WTC11 (cell line): ENCODE measurements at regions not wholly inside any gene's neighbourhood (a gene's known extent, or its start where the extent isn't known, plus 50 kb on each side); places are given as distances from the start of the nearest gene placed in this dataset.

ENCODE experiments used
- ATAC-seq: fragments of 200-7000 bp; cut with Tn5 transposase; 2 replicates; pipeline ENCODE4 v1.10.0; 2021; ENCODE audit warnings: mild to moderate bottlenecking, moderate library complexity
- CTCF ChIA-PET: fragments of 300-600 bp; sonication (Branson Sonifier 250); formaldehyde crosslinking; loops from one replicate; lab custom pipeline; 2021; ENCODE audit warnings: antibody characterized with exemption; lab: Charles Lee
- POLR2A ChIA-PET: fragments of 350-600 bp; sonication (Branson Sonifier 250); formaldehyde crosslinking; loops from one replicate; lab custom pipeline; 2021; ENCODE audit warnings: antibody characterized with exemption; lab: Charles Lee
- DNase-seq: peaks from one replicate; pipeline ENCODE4 v3.0.0; 2021; ENCODE audit warnings: low spot score
- H3K27ac Mint-ChIP-seq: 2 replicates; pipeline ENCODE4 v1.8.0; 2021; ENCODE audit warnings: mixed read lengths
- H3K27me3 Mint-ChIP-seq: 2 replicates; pipeline ENCODE4 v1.8.0; 2021; ENCODE audit warnings: low read depth, mild to moderate bottlenecking, moderate library complexity, mixed read lengths
- H3K36me3 Mint-ChIP-seq: 2 replicates; pipeline ENCODE4 v1.8.0; 2021; ENCODE audit warnings: mixed read lengths
- H3K4me1 Mint-ChIP-seq: 2 replicates; pipeline ENCODE4 v1.8.0; 2022; ENCODE audit warnings: mixed read lengths
- H3K4me3 Mint-ChIP-seq: 2 replicates; pipeline ENCODE4 v1.8.0; 2021; ENCODE audit warnings: mild to moderate bottlenecking, moderate library complexity, mixed read lengths
- H3K9me3 Mint-ChIP-seq: 2 replicates; pipeline ENCODE4 v1.8.0; 2021; ENCODE audit warnings: mixed read lengths
- ATF3 ChIP-seq: sonication (generic); formaldehyde crosslinking; conservative IDR thresholded peaks from 2 replicates; pipeline ENCODE4 v1.8.1; 2022; ENCODE audit warnings: mild to moderate bottlenecking, missing genetic modification reagents
- CREB1 ChIP-seq: sonication (generic); formaldehyde crosslinking; IDR thresholded peaks from 2 replicates; pipeline ENCODE4 v1.8.0; 2023; ENCODE audit warnings: mild to moderate bottlenecking, missing genetic modification reagents
- E2F1 ChIP-seq: sonication (generic); formaldehyde crosslinking; IDR thresholded peaks from 2 replicates; pipeline ENCODE4 v1.8.0; 2022; ENCODE audit warnings: mild to moderate bottlenecking, missing genetic modification reagents
- ELF4 ChIP-seq: sonication (generic); formaldehyde crosslinking; IDR thresholded peaks from 2 replicates; pipeline ENCODE4 v1.8.1; 2022; ENCODE audit warnings: low read depth, mild to moderate bottlenecking, moderate library complexity, missing genetic modification reagents
- ERG ChIP-seq: fragments of 250-450 bp; sonication (Bioruptor Pico); IDR thresholded peaks from 2 replicates; pipeline ENCODE4 v1.8.0; 2021; ENCODE audit warnings: mild to moderate bottlenecking
- GTF2I ChIP-seq: fragments of 250-450 bp; sonication (Bioruptor Pico); conservative IDR thresholded peaks from 2 replicates; pipeline ENCODE4 v1.4.0; 2021; ENCODE audit warnings: mild to moderate bottlenecking
- MXD4 ChIP-seq: fragments of 250-450 bp; sonication (Bioruptor Pico); IDR thresholded peaks from 2 replicates; pipeline ENCODE4 v1.8.0; 2021; ENCODE audit warnings: mild to moderate bottlenecking, moderate library complexity, borderline replicate concordance
- NFYB ChIP-seq: sonication (generic); formaldehyde crosslinking; conservative IDR thresholded peaks from 2 replicates; pipeline ENCODE4 v1.8.0; 2022; ENCODE audit warnings: low read depth, missing genetic modification reagents
- NR2C2 ChIP-seq: sonication (generic); formaldehyde crosslinking; IDR thresholded peaks from 2 replicates; pipeline ENCODE4 v1.8.0; 2022; ENCODE audit warnings: mild to moderate bottlenecking, missing genetic modification reagents
- PRRX2 ChIP-seq: fragments of 250-450 bp; sonication (Bioruptor Pico); IDR thresholded peaks from 2 replicates; pipeline ENCODE4 v1.8.0; 2021; ENCODE audit warnings: mild to moderate bottlenecking
- TCF7 ChIP-seq: sonication (generic); formaldehyde crosslinking; IDR thresholded peaks from 2 replicates; pipeline ENCODE4 v1.8.0; 2022; ENCODE audit warnings: mild to moderate bottlenecking, low read depth, missing genetic modification reagents, moderate library complexity
- ZNF232 ChIP-seq: sonication (generic); formaldehyde crosslinking; IDR thresholded peaks from 2 replicates; pipeline ENCODE4 v1.8.0; 2022; ENCODE audit warnings: mild to moderate bottlenecking, missing genetic modification reagents
- ZNF671 ChIP-seq: fragments of 250-450 bp; sonication (Bioruptor Pico); IDR thresholded peaks from 2 replicates; pipeline ENCODE4 v1.8.0; 2021; ENCODE audit warnings: mild to moderate bottlenecking
- TF ChIP-seq, protein P1 (sequence below): sonication (generic); formaldehyde crosslinking; IDR thresholded peaks from 2 replicates; pipeline ENCODE4 v1.8.0; 2022; ENCODE audit warnings: mild to moderate bottlenecking, missing genetic modification reagents
- TF ChIP-seq, protein P2 (sequence below): fragments of 200-600 bp; IDR thresholded peaks from 2 replicates; pipeline ENCODE4 v1.8.0; 2022; ENCODE audit warnings: antibody characterized with exemption
- TF ChIP-seq, protein P3 (sequence below): sonication (generic); formaldehyde crosslinking; IDR thresholded peaks from 2 replicates; pipeline ENCODE4 v1.8.1; 2023; ENCODE audit warnings: mild to moderate bottlenecking, missing genetic modification reagents, borderline replicate concordance
- TF ChIP-seq, protein P4 (sequence below): sonication (generic); formaldehyde crosslinking; IDR thresholded peaks from 2 replicates; pipeline ENCODE4 v1.8.0; 2023; ENCODE audit warnings: missing genetic modification reagents, mild to moderate bottlenecking, borderline replicate concordance
- TF ChIP-seq, protein P5 (sequence below): sonication (generic); formaldehyde crosslinking; IDR thresholded peaks from 2 replicates; pipeline ENCODE4 v1.8.0; 2022; ENCODE audit warnings: missing genetic modification reagents

GRCh38 chr9:22206833-22207232, 197.7 kb upstream of the CDKN2B start:
- DNase-seq, result no peak
- Mint-ChIP-seq H3K4me1 (no peaks in the 10 kb centered on the region), H3K36me3 (no peaks in the 10 kb centered on the region), H3K27me3 (no peaks in the 10 kb centered on the region), H3K27ac (no peak overlapping the region), H3K9me3 (no peaks in the 10 kb centered on the region), H3K4me3 (no peak overlapping the region)
- ATAC-seq, result no peak
- ChIA-PET POLR2A (interaction anchor here (0.6 kb wide), 1 partner anchor 242 kb away, joined by 3 read pairs; no protein-coding TSS in a partner anchor), CTCF (interaction anchor here (1.1 kb wide), 1 partner anchor 37 kb away, joined by 3 read pairs; no protein-coding TSS in a partner anchor)
- TF ChIP-seq ZNF671 (CRISPR knock-in tag) (no peak), PRRX2 (no peak), CREB1 (CRISPR knock-in tag) (no peak), GTF2I (CRISPR knock-in tag) (no peak), ATF3 (CRISPR knock-in tag) (no peak), ELF4 (CRISPR knock-in tag) (no peak), TCF7 (no peak), NR2C2 (CRISPR knock-in tag) (no peak), E2F1 (no peak), NFYB (CRISPR knock-in tag) (no peak), ERG (no peak), MXD4 (CRISPR knock-in tag) (no peak), ZNF232 (no peak)
- TF ChIP-seq, protein P1, sequence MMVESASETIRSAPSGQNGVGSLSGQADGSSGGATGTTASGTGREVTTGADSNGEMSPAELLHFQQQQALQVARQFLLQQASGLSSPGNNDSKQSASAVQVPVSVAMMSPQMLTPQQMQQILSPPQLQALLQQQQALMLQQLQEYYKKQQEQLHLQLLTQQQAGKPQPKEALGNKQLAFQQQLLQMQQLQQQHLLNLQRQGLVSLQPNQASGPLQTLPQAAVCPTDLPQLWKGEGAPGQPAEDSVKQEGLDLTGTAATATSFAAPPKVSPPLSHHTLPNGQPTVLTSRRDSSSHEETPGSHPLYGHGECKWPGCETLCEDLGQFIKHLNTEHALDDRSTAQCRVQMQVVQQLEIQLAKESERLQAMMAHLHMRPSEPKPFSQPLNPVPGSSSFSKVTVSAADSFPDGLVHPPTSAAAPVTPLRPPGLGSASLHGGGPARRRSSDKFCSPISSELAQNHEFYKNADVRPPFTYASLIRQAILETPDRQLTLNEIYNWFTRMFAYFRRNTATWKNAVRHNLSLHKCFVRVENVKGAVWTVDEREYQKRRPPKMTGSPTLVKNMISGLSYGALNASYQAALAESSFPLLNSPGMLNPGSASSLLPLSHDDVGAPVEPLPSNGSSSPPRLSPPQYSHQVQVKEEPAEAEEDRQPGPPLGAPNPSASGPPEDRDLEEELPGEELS (CRISPR knock-in tag), result no peak
- TF ChIP-seq, protein P2, sequence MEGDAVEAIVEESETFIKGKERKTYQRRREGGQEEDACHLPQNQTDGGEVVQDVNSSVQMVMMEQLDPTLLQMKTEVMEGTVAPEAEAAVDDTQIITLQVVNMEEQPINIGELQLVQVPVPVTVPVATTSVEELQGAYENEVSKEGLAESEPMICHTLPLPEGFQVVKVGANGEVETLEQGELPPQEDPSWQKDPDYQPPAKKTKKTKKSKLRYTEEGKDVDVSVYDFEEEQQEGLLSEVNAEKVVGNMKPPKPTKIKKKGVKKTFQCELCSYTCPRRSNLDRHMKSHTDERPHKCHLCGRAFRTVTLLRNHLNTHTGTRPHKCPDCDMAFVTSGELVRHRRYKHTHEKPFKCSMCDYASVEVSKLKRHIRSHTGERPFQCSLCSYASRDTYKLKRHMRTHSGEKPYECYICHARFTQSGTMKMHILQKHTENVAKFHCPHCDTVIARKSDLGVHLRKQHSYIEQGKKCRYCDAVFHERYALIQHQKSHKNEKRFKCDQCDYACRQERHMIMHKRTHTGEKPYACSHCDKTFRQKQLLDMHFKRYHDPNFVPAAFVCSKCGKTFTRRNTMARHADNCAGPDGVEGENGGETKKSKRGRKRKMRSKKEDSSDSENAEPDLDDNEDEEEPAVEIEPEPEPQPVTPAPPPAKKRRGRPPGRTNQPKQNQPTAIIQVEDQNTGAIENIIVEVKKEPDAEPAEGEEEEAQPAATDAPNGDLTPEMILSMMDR, result no peak
- TF ChIP-seq, protein P3, sequence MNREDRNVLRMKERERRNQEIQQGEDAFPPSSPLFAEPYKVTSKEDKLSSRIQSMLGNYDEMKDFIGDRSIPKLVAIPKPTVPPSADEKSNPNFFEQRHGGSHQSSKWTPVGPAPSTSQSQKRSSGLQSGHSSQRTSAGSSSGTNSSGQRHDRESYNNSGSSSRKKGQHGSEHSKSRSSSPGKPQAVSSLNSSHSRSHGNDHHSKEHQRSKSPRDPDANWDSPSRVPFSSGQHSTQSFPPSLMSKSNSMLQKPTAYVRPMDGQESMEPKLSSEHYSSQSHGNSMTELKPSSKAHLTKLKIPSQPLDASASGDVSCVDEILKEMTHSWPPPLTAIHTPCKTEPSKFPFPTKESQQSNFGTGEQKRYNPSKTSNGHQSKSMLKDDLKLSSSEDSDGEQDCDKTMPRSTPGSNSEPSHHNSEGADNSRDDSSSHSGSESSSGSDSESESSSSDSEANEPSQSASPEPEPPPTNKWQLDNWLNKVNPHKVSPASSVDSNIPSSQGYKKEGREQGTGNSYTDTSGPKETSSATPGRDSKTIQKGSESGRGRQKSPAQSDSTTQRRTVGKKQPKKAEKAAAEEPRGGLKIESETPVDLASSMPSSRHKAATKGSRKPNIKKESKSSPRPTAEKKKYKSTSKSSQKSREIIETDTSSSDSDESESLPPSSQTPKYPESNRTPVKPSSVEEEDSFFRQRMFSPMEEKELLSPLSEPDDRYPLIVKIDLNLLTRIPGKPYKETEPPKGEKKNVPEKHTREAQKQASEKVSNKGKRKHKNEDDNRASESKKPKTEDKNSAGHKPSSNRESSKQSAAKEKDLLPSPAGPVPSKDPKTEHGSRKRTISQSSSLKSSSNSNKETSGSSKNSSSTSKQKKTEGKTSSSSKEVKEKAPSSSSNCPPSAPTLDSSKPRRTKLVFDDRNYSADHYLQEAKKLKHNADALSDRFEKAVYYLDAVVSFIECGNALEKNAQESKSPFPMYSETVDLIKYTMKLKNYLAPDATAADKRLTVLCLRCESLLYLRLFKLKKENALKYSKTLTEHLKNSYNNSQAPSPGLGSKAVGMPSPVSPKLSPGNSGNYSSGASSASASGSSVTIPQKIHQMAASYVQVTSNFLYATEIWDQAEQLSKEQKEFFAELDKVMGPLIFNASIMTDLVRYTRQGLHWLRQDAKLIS (CRISPR knock-in tag), result no peak
- TF ChIP-seq, protein P4, sequence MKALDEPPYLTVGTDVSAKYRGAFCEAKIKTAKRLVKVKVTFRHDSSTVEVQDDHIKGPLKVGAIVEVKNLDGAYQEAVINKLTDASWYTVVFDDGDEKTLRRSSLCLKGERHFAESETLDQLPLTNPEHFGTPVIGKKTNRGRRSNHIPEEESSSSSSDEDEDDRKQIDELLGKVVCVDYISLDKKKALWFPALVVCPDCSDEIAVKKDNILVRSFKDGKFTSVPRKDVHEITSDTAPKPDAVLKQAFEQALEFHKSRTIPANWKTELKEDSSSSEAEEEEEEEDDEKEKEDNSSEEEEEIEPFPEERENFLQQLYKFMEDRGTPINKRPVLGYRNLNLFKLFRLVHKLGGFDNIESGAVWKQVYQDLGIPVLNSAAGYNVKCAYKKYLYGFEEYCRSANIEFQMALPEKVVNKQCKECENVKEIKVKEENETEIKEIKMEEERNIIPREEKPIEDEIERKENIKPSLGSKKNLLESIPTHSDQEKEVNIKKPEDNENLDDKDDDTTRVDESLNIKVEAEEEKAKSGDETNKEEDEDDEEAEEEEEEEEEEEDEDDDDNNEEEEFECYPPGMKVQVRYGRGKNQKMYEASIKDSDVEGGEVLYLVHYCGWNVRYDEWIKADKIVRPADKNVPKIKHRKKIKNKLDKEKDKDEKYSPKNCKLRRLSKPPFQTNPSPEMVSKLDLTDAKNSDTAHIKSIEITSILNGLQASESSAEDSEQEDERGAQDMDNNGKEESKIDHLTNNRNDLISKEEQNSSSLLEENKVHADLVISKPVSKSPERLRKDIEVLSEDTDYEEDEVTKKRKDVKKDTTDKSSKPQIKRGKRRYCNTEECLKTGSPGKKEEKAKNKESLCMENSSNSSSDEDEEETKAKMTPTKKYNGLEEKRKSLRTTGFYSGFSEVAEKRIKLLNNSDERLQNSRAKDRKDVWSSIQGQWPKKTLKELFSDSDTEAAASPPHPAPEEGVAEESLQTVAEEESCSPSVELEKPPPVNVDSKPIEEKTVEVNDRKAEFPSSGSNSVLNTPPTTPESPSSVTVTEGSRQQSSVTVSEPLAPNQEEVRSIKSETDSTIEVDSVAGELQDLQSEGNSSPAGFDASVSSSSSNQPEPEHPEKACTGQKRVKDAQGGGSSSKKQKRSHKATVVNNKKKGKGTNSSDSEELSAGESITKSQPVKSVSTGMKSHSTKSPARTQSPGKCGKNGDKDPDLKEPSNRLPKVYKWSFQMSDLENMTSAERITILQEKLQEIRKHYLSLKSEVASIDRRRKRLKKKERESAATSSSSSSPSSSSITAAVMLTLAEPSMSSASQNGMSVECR (CRISPR knock-in tag), result no peak
- TF ChIP-seq, protein P5, sequence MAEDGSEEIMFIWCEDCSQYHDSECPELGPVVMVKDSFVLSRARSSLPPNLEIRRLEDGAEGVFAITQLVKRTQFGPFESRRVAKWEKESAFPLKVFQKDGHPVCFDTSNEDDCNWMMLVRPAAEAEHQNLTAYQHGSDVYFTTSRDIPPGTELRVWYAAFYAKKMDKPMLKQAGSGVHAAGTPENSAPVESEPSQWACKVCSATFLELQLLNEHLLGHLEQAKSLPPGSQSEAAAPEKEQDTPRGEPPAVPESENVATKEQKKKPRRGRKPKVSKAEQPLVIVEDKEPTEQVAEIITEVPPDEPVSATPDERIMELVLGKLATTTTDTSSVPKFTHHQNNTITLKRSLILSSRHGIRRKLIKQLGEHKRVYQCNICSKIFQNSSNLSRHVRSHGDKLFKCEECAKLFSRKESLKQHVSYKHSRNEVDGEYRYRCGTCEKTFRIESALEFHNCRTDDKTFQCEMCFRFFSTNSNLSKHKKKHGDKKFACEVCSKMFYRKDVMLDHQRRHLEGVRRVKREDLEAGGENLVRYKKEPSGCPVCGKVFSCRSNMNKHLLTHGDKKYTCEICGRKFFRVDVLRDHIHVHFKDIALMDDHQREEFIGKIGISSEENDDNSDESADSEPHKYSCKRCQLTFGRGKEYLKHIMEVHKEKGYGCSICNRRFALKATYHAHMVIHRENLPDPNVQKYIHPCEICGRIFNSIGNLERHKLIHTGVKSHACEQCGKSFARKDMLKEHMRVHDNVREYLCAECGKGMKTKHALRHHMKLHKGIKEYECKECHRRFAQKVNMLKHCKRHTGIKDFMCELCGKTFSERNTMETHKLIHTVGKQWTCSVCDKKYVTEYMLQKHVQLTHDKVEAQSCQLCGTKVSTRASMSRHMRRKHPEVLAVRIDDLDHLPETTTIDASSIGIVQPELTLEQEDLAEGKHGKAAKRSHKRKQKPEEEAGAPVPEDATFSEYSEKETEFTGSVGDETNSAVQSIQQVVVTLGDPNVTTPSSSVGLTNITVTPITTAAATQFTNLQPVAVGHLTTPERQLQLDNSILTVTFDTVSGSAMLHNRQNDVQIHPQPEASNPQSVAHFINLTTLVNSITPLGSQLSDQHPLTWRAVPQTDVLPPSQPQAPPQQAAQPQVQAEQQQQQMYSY (CRISPR knock-in tag), result no peak
